ENCODE measurements at regions not wholly inside any gene's neighbourhood (a gene's known extent, or its start where the extent isn't known, plus 50 kb on each side); places are given as distances from the start of the nearest gene placed in this dataset.
A peak's percentile ranks its signal among the peaks of the same experiment; 100 is the strongest.

DNA sequence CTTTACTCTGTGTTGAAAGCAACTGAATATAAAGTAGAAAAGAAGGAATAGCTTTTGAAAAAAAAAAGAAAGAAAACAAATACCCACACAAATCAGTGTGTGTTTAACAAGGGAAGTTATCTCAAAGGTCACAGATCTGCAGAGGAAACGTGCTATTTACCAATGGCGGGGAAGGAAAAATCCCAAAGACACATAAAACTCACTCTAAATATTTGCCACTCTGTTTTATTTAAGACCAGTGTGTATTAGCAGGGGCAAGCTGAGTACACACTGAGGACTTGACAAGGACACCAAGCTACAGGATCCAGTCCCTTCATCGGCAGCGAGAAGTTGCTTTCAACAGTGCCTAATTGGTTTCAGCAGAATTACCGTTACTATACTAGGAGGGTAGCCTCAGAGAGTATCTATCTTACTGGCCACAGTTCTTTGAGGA, 252.5 kb downstream of the DEPDC1B start (continued):
- TF ChIP-seq ISX (CRISPR knock-in tag; conservative IDR thresholded peaks at IDR 0.05): no peak
- peak; percentile 30; the same call in 1 of the 2 replicates for TF ChIP-seq ZNF33A (CRISPR knock-in tag; IDR thresholded peaks at IDR 0.05; ENCODE audit: borderline replicate concordance)
- TF ChIP-seq ZSCAN20 (CRISPR knock-in tag; IDR thresholded peaks at IDR 0.05; ENCODE audit: borderline replicate concordance): no peak
- TF ChIP-seq NR2F6 (IDR thresholded peaks at IDR 0.05): peak; percentile 100
- peak; percentile 98 for TF ChIP-seq NR2F6 (CRISPR knock-in tag; IDR thresholded peaks at IDR 0.05)
- peak; percentile 85 for TF ChIP-seq ATF1 (CRISPR knock-in tag; IDR thresholded peaks at IDR 0.05)
- TF ChIP-seq HNRNPL (IDR thresholded peaks at IDR 0.05; ENCODE audit: low read depth, low read length): no peak
- 0 out of 2 replicates have a peak, but pooled peaks have one; percentile 56 for TF ChIP-seq ZBTB3 (CRISPR knock-in tag; IDR thresholded peaks at IDR 0.05; ENCODE audit: borderline replicate concordance, low read depth)
- TF ChIP-seq ZNF530 (CRISPR knock-in tag; IDR thresholded peaks at IDR 0.05; ENCODE audit: low read depth): no peak
- TF ChIP-seq ZNF556 (CRISPR knock-in tag; IDR thresholded peaks at IDR 0.05; ENCODE audit: borderline replicate concordance): no peak
- TF ChIP-seq, protein P1, sequence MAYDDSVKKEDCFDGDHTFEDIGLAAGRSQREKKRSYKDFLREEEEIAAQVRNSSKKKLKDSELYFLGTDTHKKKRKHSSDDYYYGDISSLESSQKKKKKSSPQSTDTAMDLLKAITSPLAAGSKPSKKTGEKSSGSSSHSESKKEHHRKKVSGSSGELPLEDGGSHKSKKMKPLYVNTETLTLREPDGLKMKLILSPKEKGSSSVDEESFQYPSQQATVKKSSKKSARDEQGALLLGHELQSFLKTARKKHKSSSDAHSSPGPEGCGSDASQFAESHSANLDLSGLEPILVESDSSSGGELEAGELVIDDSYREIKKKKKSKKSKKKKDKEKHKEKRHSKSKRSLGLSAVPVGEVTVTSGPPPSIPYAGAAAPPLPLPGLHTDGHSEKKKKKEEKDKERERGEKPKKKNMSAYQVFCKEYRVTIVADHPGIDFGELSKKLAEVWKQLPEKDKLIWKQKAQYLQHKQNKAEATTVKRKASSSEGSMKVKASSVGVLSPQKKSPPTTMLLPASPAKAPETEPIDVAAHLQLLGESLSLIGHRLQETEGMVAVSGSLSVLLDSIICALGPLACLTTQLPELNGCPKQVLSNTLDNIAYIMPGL (CRISPR knock-in tag; IDR thresholded peaks at IDR 0.05; ENCODE audit: borderline replicate concordance in 1 of 2, low read depth in 1 of 2): peak in 1 of 2 experiments; percentile 56; a peak in 2 of 4 replicates
- no peak for TF ChIP-seq ZNF432 (CRISPR knock-in tag; IDR thresholded peaks at IDR 0.05; ENCODE audit: borderline replicate concordance)
- TF ChIP-seq ZC3H13 (CRISPR knock-in tag; IDR thresholded peaks at IDR 0.05): no peak
- TF ChIP-seq, protein P2, sequence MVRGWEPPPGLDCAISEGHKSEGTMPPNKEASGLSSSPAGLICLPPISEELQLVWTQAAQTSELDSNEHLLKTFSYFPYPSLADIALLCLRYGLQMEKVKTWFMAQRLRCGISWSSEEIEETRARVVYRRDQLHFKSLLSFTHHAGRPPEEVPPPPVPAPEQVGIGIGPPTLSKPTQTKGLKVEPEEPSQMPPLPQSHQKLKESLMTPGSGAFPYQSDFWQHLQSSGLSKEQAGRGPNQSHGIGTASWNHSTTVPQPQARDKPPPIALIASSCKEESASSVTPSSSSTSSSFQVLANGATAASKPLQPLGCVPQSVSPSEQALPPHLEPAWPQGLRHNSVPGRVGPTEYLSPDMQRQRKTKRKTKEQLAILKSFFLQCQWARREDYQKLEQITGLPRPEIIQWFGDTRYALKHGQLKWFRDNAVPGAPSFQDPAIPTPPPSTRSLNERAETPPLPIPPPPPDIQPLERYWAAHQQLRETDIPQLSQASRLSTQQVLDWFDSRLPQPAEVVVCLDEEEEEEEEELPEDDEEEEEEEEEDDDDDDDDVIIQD (CRISPR knock-in tag; IDR thresholded peaks at IDR 0.05; ENCODE audit: low read depth): peak; percentile 95
- TF ChIP-seq, protein P3, sequence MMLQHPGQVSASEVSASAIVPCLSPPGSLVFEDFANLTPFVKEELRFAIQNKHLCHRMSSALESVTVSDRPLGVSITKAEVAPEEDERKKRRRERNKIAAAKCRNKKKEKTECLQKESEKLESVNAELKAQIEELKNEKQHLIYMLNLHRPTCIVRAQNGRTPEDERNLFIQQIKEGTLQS (CRISPR knock-in tag; IDR thresholded peaks at IDR 0.05): peak; percentile 63; the same call in 1 of the 2 replicates
- TF ChIP-seq, protein P4, sequence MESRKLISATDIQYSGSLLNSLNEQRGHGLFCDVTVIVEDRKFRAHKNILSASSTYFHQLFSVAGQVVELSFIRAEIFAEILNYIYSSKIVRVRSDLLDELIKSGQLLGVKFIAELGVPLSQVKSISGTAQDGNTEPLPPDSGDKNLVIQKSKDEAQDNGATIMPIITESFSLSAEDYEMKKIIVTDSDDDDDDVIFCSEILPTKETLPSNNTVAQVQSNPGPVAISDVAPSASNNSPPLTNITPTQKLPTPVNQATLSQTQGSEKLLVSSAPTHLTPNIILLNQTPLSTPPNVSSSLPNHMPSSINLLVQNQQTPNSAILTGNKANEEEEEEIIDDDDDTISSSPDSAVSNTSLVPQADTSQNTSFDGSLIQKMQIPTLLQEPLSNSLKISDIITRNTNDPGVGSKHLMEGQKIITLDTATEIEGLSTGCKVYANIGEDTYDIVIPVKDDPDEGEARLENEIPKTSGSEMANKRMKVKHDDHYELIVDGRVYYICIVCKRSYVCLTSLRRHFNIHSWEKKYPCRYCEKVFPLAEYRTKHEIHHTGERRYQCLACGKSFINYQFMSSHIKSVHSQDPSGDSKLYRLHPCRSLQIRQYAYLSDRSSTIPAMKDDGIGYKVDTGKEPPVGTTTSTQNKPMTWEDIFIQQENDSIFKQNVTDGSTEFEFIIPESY (CRISPR knock-in tag; IDR thresholded peaks at IDR 0.05): peak; percentile 9; the same call in 1 of the 2 replicates
- TF ChIP-seq, protein P5, sequence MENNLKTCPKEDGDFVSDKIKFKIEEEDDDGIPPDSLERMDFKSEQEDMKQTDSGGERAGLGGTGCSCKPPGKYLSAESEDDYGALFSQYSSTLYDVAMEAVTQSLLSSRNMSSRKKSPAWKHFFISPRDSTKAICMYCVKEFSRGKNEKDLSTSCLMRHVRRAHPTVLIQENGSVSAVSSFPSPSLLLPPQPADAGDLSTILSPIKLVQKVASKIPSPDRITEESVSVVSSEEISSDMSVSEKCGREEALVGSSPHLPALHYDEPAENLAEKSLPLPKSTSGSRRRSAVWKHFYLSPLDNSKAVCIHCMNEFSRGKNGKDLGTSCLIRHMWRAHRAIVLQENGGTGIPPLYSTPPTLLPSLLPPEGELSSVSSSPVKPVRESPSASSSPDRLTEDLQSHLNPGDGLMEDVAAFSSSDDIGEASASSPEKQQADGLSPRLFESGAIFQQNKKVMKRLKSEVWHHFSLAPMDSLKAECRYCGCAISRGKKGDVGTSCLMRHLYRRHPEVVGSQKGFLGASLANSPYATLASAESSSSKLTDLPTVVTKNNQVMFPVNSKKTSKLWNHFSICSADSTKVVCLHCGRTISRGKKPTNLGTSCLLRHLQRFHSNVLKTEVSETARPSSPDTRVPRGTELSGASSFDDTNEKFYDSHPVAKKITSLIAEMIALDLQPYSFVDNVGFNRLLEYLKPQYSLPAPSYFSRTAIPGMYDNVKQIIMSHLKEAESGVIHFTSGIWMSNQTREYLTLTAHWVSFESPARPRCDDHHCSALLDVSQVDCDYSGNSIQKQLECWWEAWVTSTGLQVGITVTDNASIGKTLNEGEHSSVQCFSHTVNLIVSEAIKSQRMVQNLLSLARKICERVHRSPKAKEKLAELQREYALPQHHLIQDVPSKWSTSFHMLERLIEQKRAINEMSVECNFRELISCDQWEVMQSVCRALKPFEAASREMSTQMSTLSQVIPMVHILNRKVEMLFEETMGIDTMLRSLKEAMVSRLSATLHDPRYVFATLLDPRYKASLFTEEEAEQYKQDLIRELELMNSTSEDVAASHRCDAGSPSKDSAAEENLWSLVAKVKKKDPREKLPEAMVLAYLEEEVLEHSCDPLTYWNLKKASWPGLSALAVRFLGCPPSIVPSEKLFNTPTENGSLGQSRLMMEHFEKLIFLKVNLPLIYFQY (CRISPR knock-in tag; IDR thresholded peaks at IDR 0.05; ENCODE audit: borderline replicate concordance): peak; percentile 19; the same call in 1 of the 2 replicates
- TF ChIP-seq, protein P6, sequence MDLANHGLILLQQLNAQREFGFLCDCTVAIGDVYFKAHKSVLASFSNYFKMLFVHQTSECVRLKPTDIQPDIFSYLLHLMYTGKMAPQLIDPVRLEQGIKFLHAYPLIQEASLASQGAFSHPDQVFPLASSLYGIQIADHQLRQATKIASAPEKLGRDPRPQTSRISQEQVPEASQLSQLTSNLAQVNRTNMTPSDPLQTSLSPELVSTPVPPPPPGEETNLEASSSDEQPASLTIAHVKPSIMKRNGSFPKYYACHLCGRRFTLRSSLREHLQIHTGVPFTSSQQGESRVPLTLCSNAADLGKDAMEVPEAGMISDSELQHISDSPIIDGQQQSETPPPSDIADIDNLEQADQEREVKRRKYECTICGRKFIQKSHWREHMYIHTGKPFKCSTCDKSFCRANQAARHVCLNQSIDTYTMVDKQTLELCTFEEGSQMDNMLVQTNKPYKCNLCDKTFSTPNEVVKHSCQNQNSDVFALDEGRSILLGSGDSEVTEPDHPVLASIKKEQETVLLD (CRISPR knock-in tag; IDR thresholded peaks at IDR 0.05; ENCODE audit: low read depth): no peak
- 0 out of 2 replicates have a peak, but pooled peaks have one; percentile 10 for TF ChIP-seq ZFP90 (CRISPR knock-in tag; IDR thresholded peaks at IDR 0.05; ENCODE audit: borderline replicate concordance)
